ENCODE measurements at regions not wholly inside any gene's neighbourhood (a gene's known extent, or its start where the extent isn't known, plus 50 kb on each side); places are given as distances from the start of the nearest gene placed in this dataset.

- DNase-seq (no peak), ATAC-seq (no peak)
- H3K4me1 ChIP-seq = no peaks in the 10 kb centered on the region
- no peak overlapping the region for H3K27ac ChIP-seq
- no peaks in the 10 kb centered on the region for H3K36me3 ChIP-seq
- intact Hi-C loops (cut with DNase I) = no loop called here
- no peak for TF ChIP-seq CTCF (IDR thresholded peaks at IDR 0.05)
- no peak overlapping the region for H3K4me3 ChIP-seq
- no peaks in the 10 kb centered on the region for H3K9me3 ChIP-seq
- H3K27me3 ChIP-seq (ENCODE audit: low read depth) = no peaks in the 10 kb centered on the region
Observed at GRCh38 chr20:19094959-19095541, 117.4 kb upstream of the SLC24A3 start.

GRCh38 chr20:19095762-19096161 lies 116.7 kb upstream of the SLC24A3 start:
- ATAC-seq = no peak
- Histone ChIP-seq H3K36me3 (no peaks in the 10 kb centered on the region), H3K4me1 (no peaks in the 10 kb centered on the region), H3K27ac (no peak overlapping the region), H3K9me3 (no peaks in the 10 kb centered on the region), H3K27me3 (ENCODE audit: low read depth) (no peaks in the 10 kb centered on the region), H3K4me3 (no peak overlapping the region)
- no peak for TF ChIP-seq CTCF (IDR thresholded peaks at IDR 0.05)
- intact Hi-C loops (cut with DNase I) = no loop called here
- DNase-seq = no peak

GRCh38 chr20:19096843-19097242 lies 115.6 kb upstream of the SLC24A3 start:
- ATAC-seq (no peak), DNase-seq (no peak)
- H3K4me1 ChIP-seq = no peaks in the 10 kb centered on the region
- no peak overlapping the region for H3K27ac ChIP-seq
- H3K4me3 ChIP-seq = no peak overlapping the region
- no peaks in the 10 kb centered on the region for H3K27me3 ChIP-seq (ENCODE audit: low read depth)
- H3K9me3 ChIP-seq = no peaks in the 10 kb centered on the region
- TF ChIP-seq CTCF (IDR thresholded peaks at IDR 0.05) = no peak
- intact Hi-C loops (cut with DNase I) = no loop called here
- H3K36me3 ChIP-seq = no peaks in the 10 kb centered on the region

GRCh38 chr20:19098117-19098516 lies 114.3 kb upstream of the SLC24A3 start:
- ATAC-seq (no peak), DNase-seq (no peak)
- Histone ChIP-seq H3K27me3 (ENCODE audit: low read depth) (no peaks in the 10 kb centered on the region), H3K9me3 (no peaks in the 10 kb centered on the region), H3K4me3 (no peak overlapping the region), H3K4me1 (no peaks in the 10 kb centered on the region), H3K27ac (no peak overlapping the region), H3K36me3 (no peaks in the 10 kb centered on the region)
- no peak for TF ChIP-seq CTCF (IDR thresholded peaks at IDR 0.05)
- intact Hi-C loops (cut with DNase I) = no loop called here

GRCh38 chr20:19098806-19099578 lies 113.5 kb upstream of the SLC24A3 start:
- intact Hi-C loops (cut with DNase I) = no loop called here
- peak in 1 of 2 donors; percentile 12 for ATAC-seq
- H3K9me3 ChIP-seq = no peaks in the 10 kb centered on the region

More at GRCh38 chr20:19098806-19099578, 113.5 kb upstream of the SLC24A3 start:
- no peak for DNase-seq
- no peaks in the 10 kb centered on the region for H3K4me1 ChIP-seq
- H3K27me3 ChIP-seq (ENCODE audit: low read depth) = no peaks in the 10 kb centered on the region
- no peak overlapping the region for H3K4me3 ChIP-seq
- TF ChIP-seq CTCF (IDR thresholded peaks at IDR 0.05) = no peak
- H3K27ac ChIP-seq = no peak overlapping the region
- H3K36me3 ChIP-seq = no peaks in the 10 kb centered on the region
